ENCODE measurements at regions not wholly inside any gene's neighbourhood (a gene's known extent, or its start where the extent isn't known, plus 50 kb on each side); places are given as distances from the start of the nearest gene placed in this dataset.

GRCh38 chr12:92558806-92559205 lies 144.0 kb upstream of the PLEKHG7 start (continued):
- TF ChIP-seq REST (IDR thresholded peaks at IDR 0.05; ENCODE audit: unreplicated experiment) (no peak), STAT1 (IDR thresholded peaks at IDR 0.05; ENCODE audit: unreplicated experiment) (no peak), EZH2phosphoT487 (IDR thresholded peaks at IDR 0.05; ENCODE audit: unreplicated experiment) (no peak), CREB1 (CRISPR knock-in tag; IDR thresholded peaks at IDR 0.05; ENCODE audit: low read depth) (no peak)

DNA sequence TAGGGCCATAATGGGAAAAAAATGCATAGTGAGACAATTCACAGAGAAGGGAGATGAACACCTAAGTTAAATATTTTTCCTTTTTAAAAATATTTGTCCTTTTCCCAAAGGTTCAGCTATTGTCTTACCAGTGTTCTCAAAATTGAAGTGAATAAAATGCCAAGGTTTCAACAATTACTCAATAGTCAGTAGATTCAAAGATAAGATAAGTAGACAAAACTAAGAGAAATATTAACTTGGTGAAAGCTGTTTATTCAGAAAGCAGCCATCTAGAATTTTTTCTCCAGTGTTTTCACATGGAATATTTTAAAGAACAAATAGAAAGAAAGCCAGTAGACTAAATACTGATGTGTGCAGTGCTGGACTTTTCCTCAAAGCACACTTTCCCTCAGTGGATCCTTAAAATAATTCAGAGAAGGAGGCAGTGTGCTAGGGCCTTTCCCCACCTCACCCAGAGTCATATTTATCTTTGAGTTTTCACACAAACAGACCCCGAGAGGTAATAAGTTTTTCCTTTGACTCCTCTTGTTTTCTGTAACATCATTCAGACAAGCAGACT lies 144.5 kb upstream of the PLEKHG7 start:
- Histone ChIP-seq H3K4me3 (no peak overlapping the region), H3F3A (replicated peaks; ENCODE audit: low read depth) (no peaks in the 10 kb centered on the region), H3K27ac (ENCODE audit: low read depth) (no peak overlapping the region), H3K79me2 (replicated peaks; ENCODE audit: insufficient read depth) (no peaks in the 10 kb centered on the region), H3K9me2 (ENCODE audit: insufficient read depth) (peaks cover 4% of the 10 kb centered on the region; the same call in 1 of the 2 replicates), H4K20me1 (replicated peaks; ENCODE audit: insufficient read depth) (no peaks in the 10 kb centered on the region), H3K4me2 (no peak overlapping the region), H3K4me1 (ENCODE audit: insufficient read depth) (no peaks in the 10 kb centered on the region), H3K36me3 (ENCODE audit: insufficient read depth) (no peaks in the 10 kb centered on the region), H2AFZ (no peak overlapping the region), H3K27me3 (ENCODE audit: insufficient read depth) (no peaks in the 10 kb centered on the region)
- H3K4me3 Mint-ChIP-seq: no peak overlapping the region
- no peak for ATAC-seq
- no peaks in the 10 kb centered on the region for H3K27me3 Mint-ChIP-seq (ENCODE audit: insufficient read depth, low read depth, poor library complexity)
- H3K4me1 Mint-ChIP-seq: no peaks in the 10 kb centered on the region
- no peaks in the 10 kb centered on the region for H3K9me3 Mint-ChIP-seq
- H3K36me3 Mint-ChIP-seq (ENCODE audit: low read depth): no peaks in the 10 kb centered on the region
- DNase-seq (ENCODE audit: low spot score): no peak
- H3K27ac Mint-ChIP-seq: no peak overlapping the region
- TF ChIP-seq NANOG (IDR thresholded peaks at IDR 0.05; ENCODE audit: borderline replicate concordance) (no peak), ZNF114 (CRISPR knock-in tag; IDR thresholded peaks at IDR 0.05) (no peak), JUNB (IDR thresholded peaks at IDR 0.05; ENCODE audit: unreplicated experiment) (no peak), EZH2phosphoT487 (IDR thresholded peaks at IDR 0.05; ENCODE audit: unreplicated experiment) (no peak), ZNF331 (CRISPR knock-in tag; IDR thresholded peaks at IDR 0.05; ENCODE audit: low read depth) (no peak), STAT1 (IDR thresholded peaks at IDR 0.05; ENCODE audit: unreplicated experiment) (no peak), EZH2 (IDR thresholded peaks at IDR 0.05; ENCODE audit: low read depth, unreplicated experiment) (no peak), ZNF462 (CRISPR knock-in tag; IDR thresholded peaks at IDR 0.05) (no peak), CREB1 (CRISPR knock-in tag; IDR thresholded peaks at IDR 0.05; ENCODE audit: low read depth) (no peak)
- TF ChIP-seq, protein P1, sequence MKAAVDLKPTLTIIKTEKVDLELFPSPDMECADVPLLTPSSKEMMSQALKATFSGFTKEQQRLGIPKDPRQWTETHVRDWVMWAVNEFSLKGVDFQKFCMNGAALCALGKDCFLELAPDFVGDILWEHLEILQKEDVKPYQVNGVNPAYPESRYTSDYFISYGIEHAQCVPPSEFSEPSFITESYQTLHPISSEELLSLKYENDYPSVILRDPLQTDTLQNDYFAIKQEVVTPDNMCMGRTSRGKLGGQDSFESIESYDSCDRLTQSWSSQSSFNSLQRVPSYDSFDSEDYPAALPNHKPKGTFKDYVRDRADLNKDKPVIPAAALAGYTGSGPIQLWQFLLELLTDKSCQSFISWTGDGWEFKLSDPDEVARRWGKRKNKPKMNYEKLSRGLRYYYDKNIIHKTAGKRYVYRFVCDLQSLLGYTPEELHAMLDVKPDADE (IDR thresholded peaks at IDR 0.05): no peak
- TF ChIP-seq, protein P2, sequence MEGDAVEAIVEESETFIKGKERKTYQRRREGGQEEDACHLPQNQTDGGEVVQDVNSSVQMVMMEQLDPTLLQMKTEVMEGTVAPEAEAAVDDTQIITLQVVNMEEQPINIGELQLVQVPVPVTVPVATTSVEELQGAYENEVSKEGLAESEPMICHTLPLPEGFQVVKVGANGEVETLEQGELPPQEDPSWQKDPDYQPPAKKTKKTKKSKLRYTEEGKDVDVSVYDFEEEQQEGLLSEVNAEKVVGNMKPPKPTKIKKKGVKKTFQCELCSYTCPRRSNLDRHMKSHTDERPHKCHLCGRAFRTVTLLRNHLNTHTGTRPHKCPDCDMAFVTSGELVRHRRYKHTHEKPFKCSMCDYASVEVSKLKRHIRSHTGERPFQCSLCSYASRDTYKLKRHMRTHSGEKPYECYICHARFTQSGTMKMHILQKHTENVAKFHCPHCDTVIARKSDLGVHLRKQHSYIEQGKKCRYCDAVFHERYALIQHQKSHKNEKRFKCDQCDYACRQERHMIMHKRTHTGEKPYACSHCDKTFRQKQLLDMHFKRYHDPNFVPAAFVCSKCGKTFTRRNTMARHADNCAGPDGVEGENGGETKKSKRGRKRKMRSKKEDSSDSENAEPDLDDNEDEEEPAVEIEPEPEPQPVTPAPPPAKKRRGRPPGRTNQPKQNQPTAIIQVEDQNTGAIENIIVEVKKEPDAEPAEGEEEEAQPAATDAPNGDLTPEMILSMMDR (conservative IDR thresholded peaks at IDR 0.05; ENCODE audit: low read depth in 2 of 2): no peak

Measured in GM23338 (cell line).